ENCODE measurements at regions not wholly inside any gene's neighbourhood (a gene's known extent, or its start where the extent isn't known, plus 50 kb on each side); places are given as distances from the start of the nearest gene placed in this dataset.

DNA sequence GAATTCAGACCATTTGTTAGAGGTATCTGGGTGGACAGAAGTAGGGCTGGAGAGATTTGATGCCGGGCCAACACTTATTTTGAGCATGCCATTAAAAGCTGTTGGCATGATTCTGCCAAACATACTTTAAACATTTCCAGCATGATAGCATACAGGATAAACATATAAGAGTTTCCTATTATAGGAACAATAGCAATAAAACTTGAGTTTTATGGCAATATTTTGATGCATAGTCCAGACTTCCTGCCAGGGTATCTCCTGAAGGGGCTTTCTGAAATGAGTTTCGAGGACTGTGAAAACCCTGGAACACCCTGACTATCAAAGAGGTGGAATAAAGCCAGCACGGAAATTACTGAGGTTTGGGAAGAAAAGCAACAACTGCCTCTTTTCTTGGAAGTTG, 1398.0 kb upstream of the NXPH2 start:
- H3K9me3 Mint-ChIP-seq (ENCODE audit: low read depth) = no peaks in the 10 kb centered on the region
- TF ChIP-seq, protein P1, sequence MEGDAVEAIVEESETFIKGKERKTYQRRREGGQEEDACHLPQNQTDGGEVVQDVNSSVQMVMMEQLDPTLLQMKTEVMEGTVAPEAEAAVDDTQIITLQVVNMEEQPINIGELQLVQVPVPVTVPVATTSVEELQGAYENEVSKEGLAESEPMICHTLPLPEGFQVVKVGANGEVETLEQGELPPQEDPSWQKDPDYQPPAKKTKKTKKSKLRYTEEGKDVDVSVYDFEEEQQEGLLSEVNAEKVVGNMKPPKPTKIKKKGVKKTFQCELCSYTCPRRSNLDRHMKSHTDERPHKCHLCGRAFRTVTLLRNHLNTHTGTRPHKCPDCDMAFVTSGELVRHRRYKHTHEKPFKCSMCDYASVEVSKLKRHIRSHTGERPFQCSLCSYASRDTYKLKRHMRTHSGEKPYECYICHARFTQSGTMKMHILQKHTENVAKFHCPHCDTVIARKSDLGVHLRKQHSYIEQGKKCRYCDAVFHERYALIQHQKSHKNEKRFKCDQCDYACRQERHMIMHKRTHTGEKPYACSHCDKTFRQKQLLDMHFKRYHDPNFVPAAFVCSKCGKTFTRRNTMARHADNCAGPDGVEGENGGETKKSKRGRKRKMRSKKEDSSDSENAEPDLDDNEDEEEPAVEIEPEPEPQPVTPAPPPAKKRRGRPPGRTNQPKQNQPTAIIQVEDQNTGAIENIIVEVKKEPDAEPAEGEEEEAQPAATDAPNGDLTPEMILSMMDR (IDR thresholded peaks at IDR 0.05; ENCODE audit: unreplicated experiment) = no peak
- H3K36me3 Mint-ChIP-seq (ENCODE audit: insufficient read depth) = no peaks in the 10 kb centered on the region
- no peaks in the 10 kb centered on the region for H3K4me1 Mint-ChIP-seq (ENCODE audit: low read depth)
- no peak overlapping the region for H3K27ac Mint-ChIP-seq
- no peak overlapping the region for H3K4me3 Mint-ChIP-seq (ENCODE audit: low read depth)
- no peak for DNase-seq (ENCODE audit: low spot score, unreplicated experiment)
- H3K27me3 Mint-ChIP-seq = no peaks in the 10 kb centered on the region

DNA sequence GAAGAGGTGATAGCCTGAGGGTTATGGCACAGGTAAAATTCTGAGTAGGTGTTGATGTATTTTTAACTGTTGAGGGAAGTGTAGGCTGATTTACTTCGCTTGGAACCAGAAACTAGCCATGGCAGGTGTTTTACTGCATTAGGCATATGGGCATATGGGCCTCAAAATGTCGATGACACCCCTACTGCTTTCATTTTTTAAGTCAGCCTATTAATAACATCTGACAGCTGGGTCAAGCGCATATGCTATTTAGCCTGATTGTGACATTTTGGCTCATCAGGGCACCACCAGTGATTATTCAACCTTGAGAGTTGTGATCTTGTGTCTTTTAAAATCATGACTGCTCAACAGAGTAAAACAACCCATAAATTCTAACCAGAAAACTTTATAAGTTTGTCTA, 1396.9 kb upstream of the NXPH2 start:
- H3K4me1 Mint-ChIP-seq (ENCODE audit: low read depth) = no peaks in the 10 kb centered on the region
- H3K9me3 Mint-ChIP-seq (ENCODE audit: low read depth) = no peaks in the 10 kb centered on the region
- H3K27ac Mint-ChIP-seq = no peak overlapping the region
- H3K27me3 Mint-ChIP-seq = no peaks in the 10 kb centered on the region
- TF ChIP-seq, protein P1 (IDR thresholded peaks at IDR 0.05; ENCODE audit: unreplicated experiment) = no peak
- H3K36me3 Mint-ChIP-seq (ENCODE audit: insufficient read depth) = no peaks in the 10 kb centered on the region
- H3K4me3 Mint-ChIP-seq (ENCODE audit: low read depth) = no peak overlapping the region
- DNase-seq (ENCODE audit: low spot score, unreplicated experiment) = no peak

GRCh38 chr2:140173790-140174189, 1393.6 kb upstream of the NXPH2 start:
- no peak overlapping the region for H3K4me3 Mint-ChIP-seq (ENCODE audit: low read depth)
- H3K9me3 Mint-ChIP-seq (ENCODE audit: low read depth) = peaks cover 3% of the 10 kb centered on the region
- no peak overlapping the region for H3K27ac Mint-ChIP-seq
- H3K4me1 Mint-ChIP-seq (ENCODE audit: low read depth) = no peaks in the 10 kb centered on the region
- TF ChIP-seq, protein P1 (IDR thresholded peaks at IDR 0.05; ENCODE audit: unreplicated experiment) = no peak
- no peaks in the 10 kb centered on the region for H3K36me3 Mint-ChIP-seq (ENCODE audit: insufficient read depth)
- DNase-seq (ENCODE audit: low spot score, unreplicated experiment) = no peak
- no peaks in the 10 kb centered on the region for H3K27me3 Mint-ChIP-seq

- TF ChIP-seq, protein P1 (IDR thresholded peaks at IDR 0.05; ENCODE audit: unreplicated experiment) = no peak
- Mint-ChIP-seq H3K27me3 (no peaks in the 10 kb centered on the region), H3K4me3 (ENCODE audit: low read depth) (no peak overlapping the region), H3K27ac (no peak overlapping the region), H3K4me1 (ENCODE audit: low read depth) (no peaks in the 10 kb centered on the region), H3K9me3 (ENCODE audit: low read depth) (peaks cover 6% of the 10 kb centered on the region), H3K36me3 (ENCODE audit: insufficient read depth) (no peaks in the 10 kb centered on the region)
- no peak for DNase-seq (ENCODE audit: low spot score, unreplicated experiment)
Observed at GRCh38 chr2:140164449-140164848, 1384.3 kb upstream of the NXPH2 start.

DNA sequence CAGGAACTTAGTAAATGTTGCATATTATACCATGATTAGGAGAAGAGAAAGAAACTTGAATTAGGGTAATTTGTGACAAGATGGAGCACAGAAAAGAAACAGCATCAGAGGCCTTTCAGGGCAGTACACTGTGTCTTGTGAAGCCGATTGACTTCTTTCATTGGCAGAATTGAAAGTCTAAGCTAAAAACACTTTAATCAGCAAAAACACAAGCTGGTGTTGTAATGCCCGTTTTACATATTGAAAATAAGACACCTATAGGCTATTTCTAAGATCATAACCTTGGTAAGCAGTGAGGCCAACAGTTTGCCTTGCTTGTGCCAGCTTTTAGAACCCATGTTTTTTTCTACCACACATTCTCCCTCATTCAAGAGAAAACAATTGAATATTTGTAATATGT, 1378.1 kb upstream of the NXPH2 start:
- Mint-ChIP-seq H3K36me3 (ENCODE audit: insufficient read depth) (no peaks in the 10 kb centered on the region), H3K4me1 (ENCODE audit: low read depth) (peaks cover 4% of the 10 kb centered on the region), H3K27me3 (no peaks in the 10 kb centered on the region), H3K9me3 (ENCODE audit: low read depth) (peaks cover 6% of the 10 kb centered on the region), H3K4me3 (ENCODE audit: low read depth) (no peak overlapping the region), H3K27ac (no peak overlapping the region)
- TF ChIP-seq, protein P1 (IDR thresholded peaks at IDR 0.05; ENCODE audit: unreplicated experiment) = no peak
- DNase-seq (ENCODE audit: low spot score, unreplicated experiment) = no peak
